ENCODE measurements at regions not wholly inside any gene's neighbourhood (a gene's known extent, or its start where the extent isn't known, plus 50 kb on each side); places are given as distances from the start of the nearest gene placed in this dataset.

GRCh38 chr6:92044312-92044711, 1375.0 kb downstream of the EPHA7 start:
- TF ChIP-seq CTCF (conservative IDR thresholded peaks at IDR 0.05; ENCODE audit: low read depth, low read length) (no peak), EZH2 (IDR thresholded peaks at IDR 0.05; ENCODE audit: low read length, unreplicated experiment) (no peak), EZH2phosphoT487 (IDR thresholded peaks at IDR 0.05; ENCODE audit: borderline replicate concordance, low read length) (no peak)

All from PC-3 (cell line).